ENCODE measurements at regions not wholly inside any gene's neighbourhood (a gene's known extent, or its start where the extent isn't known, plus 50 kb on each side); places are given as distances from the start of the nearest gene placed in this dataset.

DNA sequence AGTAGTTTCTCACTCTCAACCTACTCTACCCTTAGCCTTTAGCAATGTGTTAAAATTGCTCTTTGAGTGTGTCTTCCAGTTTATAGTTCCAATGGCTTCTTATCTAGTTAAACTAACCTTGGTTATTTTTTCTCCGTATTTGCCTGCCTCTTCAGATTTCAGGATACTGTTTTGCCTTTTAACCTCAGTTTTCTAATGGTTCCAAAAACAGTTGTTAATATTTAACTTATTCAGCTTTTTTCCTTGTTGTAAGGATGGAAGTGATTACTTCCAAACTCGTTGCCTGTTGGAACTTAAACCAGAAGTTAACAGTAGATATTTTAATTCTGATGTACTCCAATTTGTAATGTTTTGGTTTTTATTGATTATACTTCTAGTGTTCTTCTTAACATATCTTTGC is 1574.9 kb downstream of the HACE1 start:
- Histone ChIP-seq H3K4me3 (ENCODE audit: low read length) (no peak overlapping the region), H3K4me1 (ENCODE audit: low read length) (no peaks in the 10 kb centered on the region), H3K79me2 (ENCODE audit: low read length) (no peaks in the 10 kb centered on the region), H3K36me3 (replicated peaks; ENCODE audit: low read depth, low read length) (no peaks in the 10 kb centered on the region), H3K4me2 (ENCODE audit: low read length) (no peak overlapping the region), H4K20me1 (ENCODE audit: insufficient read depth, low read length) (no peaks in the 10 kb centered on the region), H2AFZ (ENCODE audit: low read depth, low read length) (no peak overlapping the region), H3K27me3 (ENCODE audit: low read depth, low read length) (no peaks in the 10 kb centered on the region), H3K9ac (ENCODE audit: low read length) (no peak overlapping the region), H3K27ac (ENCODE audit: low read length) (no peak overlapping the region), H3K9me3 (ENCODE audit: insufficient read depth, low read length) (no peaks in the 10 kb centered on the region)
- TF ChIP-seq EZH2phosphoT487 (IDR thresholded peaks at IDR 0.05; ENCODE audit: low read depth): no peak
- TF ChIP-seq, protein P1, sequence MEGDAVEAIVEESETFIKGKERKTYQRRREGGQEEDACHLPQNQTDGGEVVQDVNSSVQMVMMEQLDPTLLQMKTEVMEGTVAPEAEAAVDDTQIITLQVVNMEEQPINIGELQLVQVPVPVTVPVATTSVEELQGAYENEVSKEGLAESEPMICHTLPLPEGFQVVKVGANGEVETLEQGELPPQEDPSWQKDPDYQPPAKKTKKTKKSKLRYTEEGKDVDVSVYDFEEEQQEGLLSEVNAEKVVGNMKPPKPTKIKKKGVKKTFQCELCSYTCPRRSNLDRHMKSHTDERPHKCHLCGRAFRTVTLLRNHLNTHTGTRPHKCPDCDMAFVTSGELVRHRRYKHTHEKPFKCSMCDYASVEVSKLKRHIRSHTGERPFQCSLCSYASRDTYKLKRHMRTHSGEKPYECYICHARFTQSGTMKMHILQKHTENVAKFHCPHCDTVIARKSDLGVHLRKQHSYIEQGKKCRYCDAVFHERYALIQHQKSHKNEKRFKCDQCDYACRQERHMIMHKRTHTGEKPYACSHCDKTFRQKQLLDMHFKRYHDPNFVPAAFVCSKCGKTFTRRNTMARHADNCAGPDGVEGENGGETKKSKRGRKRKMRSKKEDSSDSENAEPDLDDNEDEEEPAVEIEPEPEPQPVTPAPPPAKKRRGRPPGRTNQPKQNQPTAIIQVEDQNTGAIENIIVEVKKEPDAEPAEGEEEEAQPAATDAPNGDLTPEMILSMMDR (IDR thresholded peaks at IDR 0.05; ENCODE audit: low read depth, low read length): no peak

DNA sequence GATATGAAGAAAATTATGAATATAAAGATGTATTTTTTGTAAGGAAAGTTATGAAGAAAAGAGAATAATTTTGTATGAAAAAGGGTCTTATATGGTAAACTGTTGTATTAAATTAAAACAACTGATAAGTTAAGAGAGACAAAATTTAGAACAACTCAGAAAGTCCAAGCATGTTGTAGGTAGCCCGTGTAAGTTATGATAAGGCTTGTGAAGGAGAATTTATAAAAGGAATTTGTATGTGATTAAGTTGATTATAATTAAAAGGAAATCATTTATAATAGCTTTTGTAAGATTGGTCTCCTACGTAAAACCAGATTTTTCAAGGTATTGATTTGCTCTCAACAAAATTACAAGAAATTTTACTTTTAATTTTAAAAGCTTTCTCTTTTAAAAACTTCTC is 1579.3 kb downstream of the HACE1 start:
- Histone ChIP-seq H3K9ac (ENCODE audit: low read length) (no peak overlapping the region), H4K20me1 (ENCODE audit: insufficient read depth, low read length) (no peaks in the 10 kb centered on the region), H3K27me3 (ENCODE audit: low read depth, low read length) (no peaks in the 10 kb centered on the region), H3K4me1 (ENCODE audit: low read length) (no peaks in the 10 kb centered on the region), H3K9me3 (ENCODE audit: insufficient read depth, low read length) (no peaks in the 10 kb centered on the region), H2AFZ (ENCODE audit: low read depth, low read length) (no peak overlapping the region), H3K4me3 (ENCODE audit: low read length) (no peak overlapping the region), H3K4me2 (ENCODE audit: low read length) (no peak overlapping the region), H3K79me2 (ENCODE audit: low read length) (no peaks in the 10 kb centered on the region), H3K27ac (ENCODE audit: low read length) (no peak overlapping the region), H3K36me3 (replicated peaks; ENCODE audit: low read depth, low read length) (no peaks in the 10 kb centered on the region)
- TF ChIP-seq EZH2phosphoT487 (IDR thresholded peaks at IDR 0.05; ENCODE audit: low read depth): no peak

DNA sequence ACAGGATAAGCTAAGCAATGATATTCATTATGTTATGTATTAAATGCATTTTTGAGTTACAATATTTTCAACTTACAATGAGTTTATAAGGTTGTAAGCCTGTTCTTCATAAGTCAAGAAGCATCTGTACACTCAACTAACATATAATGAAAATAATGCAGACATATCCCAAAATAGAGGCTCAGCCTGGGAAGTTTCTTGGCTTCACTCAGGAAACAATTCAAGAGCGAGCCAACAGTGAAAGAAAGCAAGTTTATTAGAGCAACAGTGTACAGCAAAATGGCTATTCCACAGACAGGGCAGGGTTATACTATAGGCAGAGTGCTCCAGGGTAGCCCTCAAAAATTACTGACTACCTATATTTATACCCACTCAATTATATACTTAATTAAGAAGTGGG is 1581.8 kb downstream of the HACE1 start:
- H3K4me1 ChIP-seq (ENCODE audit: low read length): no peaks in the 10 kb centered on the region

DNA sequence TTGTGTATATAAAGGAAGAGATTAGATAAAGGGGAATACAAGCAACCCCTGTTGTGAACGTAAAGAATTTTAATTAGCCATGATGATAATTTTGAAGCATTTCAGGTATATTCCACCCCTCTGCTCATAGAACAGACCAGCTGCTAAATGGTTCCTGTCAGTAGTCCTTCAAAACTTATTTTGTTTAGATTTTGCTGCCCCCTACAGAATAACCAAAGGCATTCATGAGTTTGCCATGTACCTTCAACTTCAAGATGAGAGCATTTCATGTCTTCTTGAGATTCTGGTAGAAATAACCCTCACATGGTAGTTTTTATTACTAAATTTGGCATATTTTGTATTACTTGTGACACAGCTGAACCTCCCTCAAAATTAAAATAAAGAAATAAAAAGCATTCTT is 1586.7 kb downstream of the HACE1 start:
- no peaks in the 10 kb centered on the region for H3K79me2 ChIP-seq (ENCODE audit: low read length)
- H3K4me2 ChIP-seq (ENCODE audit: low read length): no peak overlapping the region
- no peak for TF ChIP-seq EZH2phosphoT487 (IDR thresholded peaks at IDR 0.05; ENCODE audit: low read depth)
- TF ChIP-seq, protein P1 (IDR thresholded peaks at IDR 0.05; ENCODE audit: low read depth, low read length): peak; percentile 52
- no peaks in the 10 kb centered on the region for H3K4me1 ChIP-seq (ENCODE audit: low read length)
- H3K9ac ChIP-seq (ENCODE audit: low read length): no peak overlapping the region
- no peaks in the 10 kb centered on the region for H3K27me3 ChIP-seq (ENCODE audit: low read depth, low read length)
- H4K20me1 ChIP-seq (ENCODE audit: insufficient read depth, low read length): no peaks in the 10 kb centered on the region
- H2AFZ ChIP-seq (ENCODE audit: low read depth, low read length): peak overlapping the region; percentile 58; the same call in 1 of the 2 replicates
- H3K9me3 ChIP-seq (ENCODE audit: insufficient read depth, low read length): no peaks in the 10 kb centered on the region
- H3K36me3 ChIP-seq (replicated peaks; ENCODE audit: low read depth, low read length): no peaks in the 10 kb centered on the region
- no peak overlapping the region for H3K27ac ChIP-seq (ENCODE audit: low read length)
- no peak overlapping the region for H3K4me3 ChIP-seq (ENCODE audit: low read length)

More for the DNA sequence above, 1581.8 kb downstream of the HACE1 start:
- Histone ChIP-seq H3K27ac (ENCODE audit: low read length) (no peak overlapping the region), H3K9me3 (ENCODE audit: insufficient read depth, low read length) (no peaks in the 10 kb centered on the region), H3K79me2 (ENCODE audit: low read length) (no peaks in the 10 kb centered on the region), H3K4me2 (ENCODE audit: low read length) (no peak overlapping the region), H3K4me3 (ENCODE audit: low read length) (no peak overlapping the region), H3K36me3 (replicated peaks; ENCODE audit: low read depth, low read length) (no peaks in the 10 kb centered on the region), H4K20me1 (ENCODE audit: insufficient read depth, low read length) (no peaks in the 10 kb centered on the region), H3K27me3 (ENCODE audit: low read depth, low read length) (no peaks in the 10 kb centered on the region), H2AFZ (ENCODE audit: low read depth, low read length) (no peak overlapping the region), H3K9ac (ENCODE audit: low read length) (no peak overlapping the region)
- TF ChIP-seq EZH2phosphoT487 (IDR thresholded peaks at IDR 0.05; ENCODE audit: low read depth): no peak
- TF ChIP-seq, protein P1 (IDR thresholded peaks at IDR 0.05; ENCODE audit: low read depth, low read length): no peak

DNA sequence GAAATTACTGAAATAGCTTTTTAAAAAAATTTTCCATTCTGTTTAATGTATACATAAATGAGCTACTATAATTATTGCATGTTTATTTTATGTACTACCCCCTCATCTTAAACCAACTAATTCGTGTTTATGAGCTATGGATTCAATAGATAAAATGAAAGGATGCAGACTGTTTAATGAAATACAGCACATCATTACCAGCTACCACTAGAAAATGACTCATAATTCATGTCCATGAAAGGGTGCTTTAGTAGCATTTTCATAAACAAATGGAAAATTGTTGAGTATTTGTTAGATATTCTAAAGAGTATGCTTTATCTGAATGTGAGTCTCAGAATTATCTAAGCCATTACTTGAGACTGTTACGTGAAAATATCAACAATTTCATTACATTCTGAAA is 1590.1 kb downstream of the HACE1 start:
- Histone ChIP-seq H3K9me3 (ENCODE audit: insufficient read depth, low read length) (no peaks in the 10 kb centered on the region), H3K4me2 (ENCODE audit: low read length) (no peak overlapping the region), H3K36me3 (replicated peaks; ENCODE audit: low read depth, low read length) (no peaks in the 10 kb centered on the region), H2AFZ (ENCODE audit: low read depth, low read length) (no peak overlapping the region), H3K79me2 (ENCODE audit: low read length) (no peaks in the 10 kb centered on the region), H3K4me1 (ENCODE audit: low read length) (no peaks in the 10 kb centered on the region), H4K20me1 (ENCODE audit: insufficient read depth, low read length) (no peaks in the 10 kb centered on the region), H3K4me3 (ENCODE audit: low read length) (no peak overlapping the region), H3K27ac (ENCODE audit: low read length) (no peak overlapping the region), H3K27me3 (ENCODE audit: low read depth, low read length) (no peaks in the 10 kb centered on the region), H3K9ac (ENCODE audit: low read length) (no peak overlapping the region)
- TF ChIP-seq EZH2phosphoT487 (IDR thresholded peaks at IDR 0.05; ENCODE audit: low read depth): no peak
- TF ChIP-seq, protein P1 (IDR thresholded peaks at IDR 0.05; ENCODE audit: low read depth, low read length): no peak
